ENCODE measurements at regions not wholly inside any gene's neighbourhood (a gene's known extent, or its start where the extent isn't known, plus 50 kb on each side); places are given as distances from the start of the nearest gene placed in this dataset.

DNA sequence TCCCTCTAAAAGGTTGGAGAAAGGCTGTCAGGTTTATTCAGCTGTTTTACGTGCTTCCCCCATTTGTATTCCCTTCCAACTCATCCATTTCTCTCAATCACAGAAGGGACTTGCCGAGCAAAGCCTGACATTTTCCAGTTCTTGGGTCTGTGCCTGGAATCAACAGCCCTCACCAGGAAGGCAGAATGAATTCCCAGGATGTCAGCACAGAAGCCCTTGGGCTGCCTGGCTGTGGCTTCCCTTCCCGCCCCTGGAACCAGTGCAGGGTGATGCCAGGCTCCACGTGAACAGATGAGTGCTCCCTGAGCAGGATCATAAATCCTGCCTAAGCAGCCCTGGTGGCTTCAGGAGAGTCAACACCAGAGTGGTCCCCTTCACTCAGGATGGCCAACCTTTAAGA is 86.1 kb upstream of the CD83 start:
- DNase-seq (ENCODE audit: low read depth): peak; percentile 41
- TF ChIP-seq, protein P1, sequence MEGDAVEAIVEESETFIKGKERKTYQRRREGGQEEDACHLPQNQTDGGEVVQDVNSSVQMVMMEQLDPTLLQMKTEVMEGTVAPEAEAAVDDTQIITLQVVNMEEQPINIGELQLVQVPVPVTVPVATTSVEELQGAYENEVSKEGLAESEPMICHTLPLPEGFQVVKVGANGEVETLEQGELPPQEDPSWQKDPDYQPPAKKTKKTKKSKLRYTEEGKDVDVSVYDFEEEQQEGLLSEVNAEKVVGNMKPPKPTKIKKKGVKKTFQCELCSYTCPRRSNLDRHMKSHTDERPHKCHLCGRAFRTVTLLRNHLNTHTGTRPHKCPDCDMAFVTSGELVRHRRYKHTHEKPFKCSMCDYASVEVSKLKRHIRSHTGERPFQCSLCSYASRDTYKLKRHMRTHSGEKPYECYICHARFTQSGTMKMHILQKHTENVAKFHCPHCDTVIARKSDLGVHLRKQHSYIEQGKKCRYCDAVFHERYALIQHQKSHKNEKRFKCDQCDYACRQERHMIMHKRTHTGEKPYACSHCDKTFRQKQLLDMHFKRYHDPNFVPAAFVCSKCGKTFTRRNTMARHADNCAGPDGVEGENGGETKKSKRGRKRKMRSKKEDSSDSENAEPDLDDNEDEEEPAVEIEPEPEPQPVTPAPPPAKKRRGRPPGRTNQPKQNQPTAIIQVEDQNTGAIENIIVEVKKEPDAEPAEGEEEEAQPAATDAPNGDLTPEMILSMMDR (conservative IDR thresholded peaks at IDR 0.05; ENCODE audit: low read length): no peak
- no peak overlapping the region for H3K4me3 ChIP-seq (ENCODE audit: low read length)

DNA sequence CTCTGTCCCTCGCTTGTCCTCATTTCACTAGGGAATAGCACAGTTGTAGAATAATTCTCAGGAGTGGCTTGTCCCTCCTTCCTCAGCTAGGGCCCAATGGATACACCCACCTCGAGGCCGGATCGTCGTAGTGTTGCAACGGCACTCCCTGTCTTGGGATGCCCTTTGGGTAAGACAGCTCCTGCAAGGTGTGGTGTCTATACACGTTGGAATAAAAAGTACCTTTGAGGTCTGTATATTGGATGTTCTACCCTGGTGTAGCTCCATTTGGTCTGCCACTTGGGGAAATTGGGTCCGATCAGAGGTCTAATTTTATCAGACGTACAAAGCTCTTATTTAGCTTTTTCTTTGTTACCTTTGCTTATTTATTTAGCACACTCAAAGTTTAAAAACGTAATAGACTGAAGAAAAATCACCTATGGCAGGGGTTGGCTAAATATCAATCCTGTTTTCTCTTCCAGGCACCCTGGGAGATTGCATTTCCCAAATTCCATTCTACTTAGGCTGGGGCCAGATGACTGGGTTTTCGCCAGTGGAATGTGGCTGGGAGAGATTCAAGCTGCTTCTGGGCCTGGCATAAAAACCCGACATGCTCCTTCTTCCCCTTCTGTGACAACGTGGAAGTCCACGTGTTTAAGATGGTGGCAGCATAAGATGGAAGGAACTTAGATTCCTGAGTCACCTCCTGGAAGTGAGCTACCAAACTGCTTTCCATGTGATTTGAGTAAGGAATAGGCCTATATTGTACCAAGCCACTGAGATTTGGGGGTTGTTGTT is 82.3 kb upstream of the CD83 start:
- H3K4me3 ChIP-seq (ENCODE audit: low read length): no peak overlapping the region
- peak; percentile 98 for DNase-seq (ENCODE audit: low read depth)
- TF ChIP-seq, protein P1 (conservative IDR thresholded peaks at IDR 0.05; ENCODE audit: low read length): no peak

GRCh38 chr6:14035874-14036273 is 81.7 kb upstream of the CD83 start:
- H3K4me3 ChIP-seq (ENCODE audit: low read length): no peak overlapping the region
- TF ChIP-seq, protein P1 (conservative IDR thresholded peaks at IDR 0.05; ENCODE audit: low read length): no peak
- peak; percentile 28 for DNase-seq (ENCODE audit: low read depth)

GRCh38 chr6:14036911-14037310 is 80.7 kb upstream of the CD83 start:
- no peak overlapping the region for H3K4me3 ChIP-seq (ENCODE audit: low read length)
- no peak for DNase-seq (ENCODE audit: low read depth)
- TF ChIP-seq, protein P1 (conservative IDR thresholded peaks at IDR 0.05; ENCODE audit: low read length): no peak

DNA sequence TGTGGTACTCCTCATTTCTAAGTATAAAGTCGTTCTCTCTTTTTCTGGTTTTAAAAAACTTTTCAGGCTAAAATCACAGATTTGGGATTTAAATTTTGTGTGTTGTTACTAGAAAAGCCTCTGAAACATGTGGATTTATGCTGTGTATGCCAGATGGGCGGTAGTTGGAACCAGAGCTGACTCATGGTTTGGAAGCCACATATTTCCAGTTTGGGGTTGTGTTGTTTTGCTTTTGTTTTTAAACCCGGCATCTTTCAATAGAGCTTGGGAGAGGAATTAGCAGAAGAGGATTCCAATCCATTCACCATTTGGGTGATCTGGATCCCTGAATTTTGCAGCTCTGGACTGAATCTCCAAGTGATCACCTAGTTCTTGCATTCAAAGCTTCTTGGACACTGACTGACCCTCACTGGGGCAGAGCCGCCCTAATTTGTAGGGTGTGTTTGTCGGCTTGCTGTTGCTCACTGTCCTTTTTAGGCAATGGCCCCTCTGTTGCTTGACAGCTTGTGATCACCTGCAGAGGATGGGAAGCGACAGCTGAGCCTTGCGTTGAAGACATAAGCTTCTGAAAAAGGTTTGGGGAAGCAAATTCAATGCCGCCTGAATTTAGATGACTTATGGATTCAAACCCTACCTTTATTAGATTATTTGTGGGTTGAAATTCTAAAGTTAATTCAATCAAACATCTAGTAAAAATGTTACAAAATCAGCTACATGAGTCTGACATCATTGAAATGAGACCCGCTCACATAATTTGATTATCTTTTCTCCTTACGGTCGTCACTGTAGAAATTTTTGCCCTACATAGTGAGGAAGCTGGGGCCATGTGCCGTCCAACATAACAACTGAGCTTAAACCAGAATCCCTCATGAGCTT is 79.9 kb upstream of the CD83 start:
- TF ChIP-seq, protein P1 (conservative IDR thresholded peaks at IDR 0.05; ENCODE audit: low read length): no peak
- peak overlapping the region; percentile 1; the same call in 1 of the 2 replicates for H3K4me3 ChIP-seq (ENCODE audit: low read length)
- peak; percentile 84 for DNase-seq (ENCODE audit: low read depth)

- TF ChIP-seq, protein P1 (conservative IDR thresholded peaks at IDR 0.05; ENCODE audit: low read length): no peak
- H3K4me3 ChIP-seq (ENCODE audit: low read length): no peak overlapping the region
- no peak for DNase-seq (ENCODE audit: low read depth)
These were observed 78.8 kb upstream of the CD83 start for GRCh38 chr6:14038467-14039437.

Measured in AG10803 (cell line).